Left ventricle myocardium inferior (tissue), 1 donor: ENCODE measurements at regions not wholly inside any gene's neighbourhood (a gene's known extent, or its start where the extent isn't known, plus 50 kb on each side); places are given as distances from the start of the nearest gene placed in this dataset.

ENCODE experiments used
- DNase-seq: peaks from one replicate; pipeline ENCODE4 v3.0.0-alpha.2; 2020
- H3K27ac ChIP-seq: fragments of 200-600 bp; replicated peaks from 2 replicates; pipeline ENCODE4 v1.8.0; 2021
- H3K27me3 ChIP-seq: fragments of 200-600 bp; 2 replicates; pipeline ENCODE4 v1.8.0; 2021; ENCODE audit warnings: low read depth
- H3K36me3 ChIP-seq: fragments of 200-600 bp; 2 replicates; pipeline ENCODE4 v1.8.0; 2021
- H3K4me1 ChIP-seq: fragments of 200-600 bp; 2 replicates; pipeline ENCODE4 v1.8.0; 2021
- H3K4me3 ChIP-seq: fragments of 200-600 bp; 2 replicates; pipeline ENCODE4 v1.8.0; 2021; ENCODE audit warnings: mild to moderate bottlenecking, moderate library complexity
- H3K9me3 ChIP-seq: fragments of 200-600 bp; replicated peaks from 2 replicates; pipeline ENCODE4 v1.8.0; 2021
- intact Hi-C: fragments of 100-400 bp; cut with micrococcal nuclease; formaldehyde crosslinking; loops from one replicate; pipeline ENCODE4 v1.11.0; 2022
- TF ChIP-seq, protein P1 (sequence below): fragments of 200-600 bp; IDR thresholded peaks from 2 replicates; pipeline ENCODE4 v1.8.0; 2021; ENCODE audit warnings: antibody characterized with exemption, mild to moderate bottlenecking, borderline replicate concordance
- donor health status: DM: no; HTN: yes; CAD: no; lungs with severe emphysema.

GRCh38 chr9:87089506-87089905 is 142.2 kb upstream of the GAS1 start:
- no peaks in the 10 kb centered on the region for H3K36me3 ChIP-seq
- TF ChIP-seq, protein P1, sequence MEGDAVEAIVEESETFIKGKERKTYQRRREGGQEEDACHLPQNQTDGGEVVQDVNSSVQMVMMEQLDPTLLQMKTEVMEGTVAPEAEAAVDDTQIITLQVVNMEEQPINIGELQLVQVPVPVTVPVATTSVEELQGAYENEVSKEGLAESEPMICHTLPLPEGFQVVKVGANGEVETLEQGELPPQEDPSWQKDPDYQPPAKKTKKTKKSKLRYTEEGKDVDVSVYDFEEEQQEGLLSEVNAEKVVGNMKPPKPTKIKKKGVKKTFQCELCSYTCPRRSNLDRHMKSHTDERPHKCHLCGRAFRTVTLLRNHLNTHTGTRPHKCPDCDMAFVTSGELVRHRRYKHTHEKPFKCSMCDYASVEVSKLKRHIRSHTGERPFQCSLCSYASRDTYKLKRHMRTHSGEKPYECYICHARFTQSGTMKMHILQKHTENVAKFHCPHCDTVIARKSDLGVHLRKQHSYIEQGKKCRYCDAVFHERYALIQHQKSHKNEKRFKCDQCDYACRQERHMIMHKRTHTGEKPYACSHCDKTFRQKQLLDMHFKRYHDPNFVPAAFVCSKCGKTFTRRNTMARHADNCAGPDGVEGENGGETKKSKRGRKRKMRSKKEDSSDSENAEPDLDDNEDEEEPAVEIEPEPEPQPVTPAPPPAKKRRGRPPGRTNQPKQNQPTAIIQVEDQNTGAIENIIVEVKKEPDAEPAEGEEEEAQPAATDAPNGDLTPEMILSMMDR = no peak
- H3K9me3 ChIP-seq = peaks cover 8% of the 10 kb centered on the region
- no peak overlapping the region for H3K4me3 ChIP-seq
- no peaks in the 10 kb centered on the region for H3K27me3 ChIP-seq
- H3K4me1 ChIP-seq = peaks cover 28% of the 10 kb centered on the region
- DNase-seq = no peak
- peak overlapping the region; percentile 62 for H3K27ac ChIP-seq
- intact Hi-C loops = no loop called here

DNA sequence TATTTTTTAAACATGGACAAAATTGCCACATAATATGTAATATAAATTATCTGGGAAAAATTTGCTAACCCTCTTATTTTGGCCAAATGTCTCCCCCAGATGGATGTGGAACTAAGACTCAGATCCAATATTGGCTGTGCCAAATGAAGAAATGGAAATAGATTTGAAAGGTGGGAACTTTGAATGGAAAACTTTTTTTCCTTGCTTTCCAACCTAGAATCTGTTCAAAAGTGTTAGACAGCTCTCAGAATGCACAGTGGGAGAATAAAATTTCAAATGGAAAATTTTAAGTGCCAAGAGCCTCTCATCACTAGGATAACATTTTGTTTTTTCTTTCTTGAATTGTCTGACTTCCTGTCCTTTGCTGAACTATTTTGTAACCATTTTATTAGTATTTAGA is 142.6 kb upstream of the GAS1 start:
- Histone ChIP-seq H3K36me3 (no peaks in the 10 kb centered on the region), H3K27ac (peak overlapping the region; percentile 62), H3K9me3 (peaks cover 8% of the 10 kb centered on the region), H3K4me1 (peaks cover 28% of the 10 kb centered on the region), H3K4me3 (no peak overlapping the region), H3K27me3 (no peaks in the 10 kb centered on the region)
- DNase-seq = no peak
- TF ChIP-seq, protein P1 = no peak
- intact Hi-C loops = no loop called here

- H3K36me3 ChIP-seq = no peaks in the 10 kb centered on the region
- peaks cover 10% of the 10 kb centered on the region for H3K4me1 ChIP-seq
- H3K4me3 ChIP-seq = no peak overlapping the region
- no peaks in the 10 kb centered on the region for H3K27me3 ChIP-seq
- DNase-seq = no peak
- intact Hi-C loops = no loop called here
- H3K27ac ChIP-seq = no peak overlapping the region
- no peaks in the 10 kb centered on the region for H3K9me3 ChIP-seq
- TF ChIP-seq, protein P1 = no peak
Measured at GRCh38 chr9:87093777-87094176, 146.5 kb upstream of the GAS1 start.

- intact Hi-C loops = no loop called here
- H3K27ac ChIP-seq = no peak overlapping the region
- H3K9me3 ChIP-seq = no peaks in the 10 kb centered on the region
- H3K4me1 ChIP-seq = peaks cover 10% of the 10 kb centered on the region
- DNase-seq = no peak
- H3K36me3 ChIP-seq = no peaks in the 10 kb centered on the region
- H3K4me3 ChIP-seq = no peak overlapping the region
- TF ChIP-seq, protein P1 = no peak
- no peaks in the 10 kb centered on the region for H3K27me3 ChIP-seq
Measured at GRCh38 chr9:87095951-87096350, 148.6 kb upstream of the GAS1 start.

- intact Hi-C loops = no loop called here
- TF ChIP-seq, protein P1 = no peak
- Histone ChIP-seq H3K36me3 (no peaks in the 10 kb centered on the region), H3K4me3 (no peak overlapping the region), H3K4me1 (peaks cover 10% of the 10 kb centered on the region), H3K27ac (no peak overlapping the region), H3K9me3 (no peaks in the 10 kb centered on the region), H3K27me3 (no peaks in the 10 kb centered on the region)
- DNase-seq = no peak
Measured at GRCh38 chr9:87096506-87096905, 149.2 kb upstream of the GAS1 start.

DNA sequence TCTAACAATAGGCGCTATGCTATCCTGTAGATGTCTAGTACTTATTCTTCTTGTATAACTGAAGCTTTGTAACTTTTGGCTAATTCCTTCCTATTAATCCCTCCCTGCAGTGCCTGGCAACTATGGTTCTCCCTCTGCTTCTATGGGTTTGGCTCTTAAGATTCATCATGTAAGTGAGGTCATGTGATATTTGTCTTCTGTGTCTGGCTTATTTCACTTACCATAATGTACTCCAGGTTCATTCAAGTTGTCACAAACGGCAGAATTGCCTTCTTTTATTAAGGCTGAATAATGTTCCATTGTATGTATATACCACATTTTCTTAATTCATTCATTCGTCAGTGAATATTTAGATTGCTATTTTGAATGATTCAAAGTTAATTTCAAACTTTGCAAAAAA is 149.9 kb upstream of the GAS1 start:
- no peaks in the 10 kb centered on the region for H3K9me3 ChIP-seq
- no peak overlapping the region for H3K27ac ChIP-seq
- H3K4me3 ChIP-seq = no peak overlapping the region
- no peak for DNase-seq
- H3K4me1 ChIP-seq = peaks cover 10% of the 10 kb centered on the region
- intact Hi-C loops = no loop called here
- TF ChIP-seq, protein P1 = no peak
- H3K36me3 ChIP-seq = no peaks in the 10 kb centered on the region
- no peaks in the 10 kb centered on the region for H3K27me3 ChIP-seq
